HG03280 (cell line): ENCODE measurements at regions not wholly inside any gene's neighbourhood (a gene's known extent, or its start where the extent isn't known, plus 50 kb on each side); places are given as distances from the start of the nearest gene placed in this dataset.
A peak's percentile ranks its signal among the peaks of the same experiment; 100 is the strongest.

Experiments used
- ATAC-seq: cut with Tn5 transposase; IDR thresholded peaks from one replicate; pipeline ENCODE4 v1.9.1; 2021; ENCODE audit warnings: mild to moderate bottlenecking, moderate library complexity; ENCODE audit not compliant: unreplicated experiment

- ATAC-seq, result no peak
Measured at GRCh38 chr7:148472406-148472805, 118.2 kb upstream of the C7orf33 start.

DNA sequence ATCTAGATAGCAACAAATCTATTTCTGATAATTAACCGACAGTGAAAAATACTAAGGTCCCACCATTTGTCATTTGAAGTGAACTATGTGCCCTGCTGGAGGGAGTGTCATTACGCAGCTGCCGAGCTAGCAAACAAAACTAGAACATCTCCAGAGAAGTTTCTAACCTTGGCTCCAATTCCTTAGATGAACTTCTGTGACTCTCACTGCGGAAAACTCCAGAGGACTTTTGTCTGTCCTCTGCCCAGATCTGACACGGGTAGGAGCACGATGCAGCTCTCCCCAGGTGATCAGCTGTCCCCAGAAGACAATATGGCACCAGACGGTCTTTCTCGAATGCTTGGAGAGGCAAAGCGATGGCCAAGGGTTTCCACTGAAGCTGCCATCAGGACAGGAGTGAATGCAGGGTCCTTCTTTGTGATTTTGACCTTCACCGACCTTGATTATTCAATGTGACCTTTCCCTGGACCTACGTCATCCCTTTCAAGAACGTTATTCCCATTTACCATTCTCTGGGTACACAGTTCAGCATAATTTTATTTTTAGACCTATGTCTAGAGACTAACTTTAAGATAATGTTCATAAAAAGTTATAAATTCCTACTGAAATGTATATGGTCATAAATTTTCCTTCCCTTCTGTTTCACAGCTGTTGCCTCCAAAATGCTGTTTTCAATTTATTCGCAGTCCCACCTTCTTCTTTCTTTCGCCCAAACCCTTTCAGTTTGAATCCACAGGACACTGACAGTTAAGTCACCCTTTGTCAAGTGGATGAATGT lies 116.7 kb upstream of the C7orf33 start:
- ATAC-seq, result no peak

DNA sequence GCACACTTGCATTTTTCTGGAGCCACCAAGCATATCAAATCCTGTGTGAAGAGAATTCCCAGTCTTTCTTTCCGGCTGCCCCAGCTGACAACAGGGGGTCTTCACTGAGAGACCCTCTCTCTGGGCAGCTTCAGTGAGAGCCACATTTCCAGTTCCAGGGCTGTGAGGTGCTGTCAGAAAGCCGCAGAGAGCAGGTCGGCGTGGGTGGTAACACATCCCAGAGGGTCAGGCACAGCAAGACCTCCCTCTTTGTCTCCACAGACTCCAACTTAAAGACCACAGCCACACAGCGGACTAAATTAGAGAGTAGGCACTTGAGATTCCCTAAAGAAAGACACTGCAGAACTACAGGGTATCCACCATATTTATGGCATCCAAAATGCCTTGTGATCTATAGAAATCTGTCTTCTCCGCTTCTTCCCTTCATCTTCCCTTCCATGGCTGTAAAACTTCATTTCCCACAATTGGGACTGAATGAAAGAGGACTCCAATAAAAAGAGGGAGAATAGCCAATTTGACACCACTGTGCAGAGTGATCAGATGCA lies 116.0 kb upstream of the C7orf33 start:
- ATAC-seq, result no peak

GRCh38 chr7:148478551-148478950 lies 112.0 kb upstream of the C7orf33 start:
- ATAC-seq, result no peak

DNA sequence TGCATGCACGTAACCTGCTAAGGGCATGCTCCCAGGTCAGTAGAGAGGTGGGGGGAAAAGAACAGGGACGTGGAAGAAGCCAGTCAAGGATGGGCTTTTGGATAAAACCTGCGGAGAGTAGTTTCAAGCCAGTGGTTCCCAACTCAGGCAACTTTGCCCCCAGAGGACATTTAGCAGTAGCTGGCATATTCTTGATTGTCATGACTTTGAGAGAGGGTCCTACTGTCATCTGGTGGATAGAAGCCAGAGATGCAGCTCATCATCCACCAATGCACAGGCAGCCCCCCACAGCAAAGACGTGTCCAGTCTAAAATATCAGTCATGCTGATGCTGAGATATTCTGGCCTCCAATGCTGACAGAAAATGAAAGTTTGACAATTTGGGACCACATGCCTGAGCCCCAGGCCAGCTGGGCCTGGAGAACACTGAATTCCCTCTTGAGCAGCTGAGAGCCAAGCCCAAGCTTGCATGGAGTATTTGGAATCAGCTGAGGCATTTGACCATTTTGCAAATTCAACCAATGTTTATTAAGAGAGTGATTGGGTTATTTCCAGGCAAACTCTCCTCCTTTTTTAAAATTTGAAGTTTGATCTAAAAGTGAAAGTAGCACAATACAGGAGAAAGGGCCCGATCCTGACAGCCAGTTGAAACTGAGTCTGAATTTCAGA lies 110.0 kb upstream of the C7orf33 start:
- no peak for ATAC-seq

- ATAC-seq, result no peak
Measured at GRCh38 chr7:148481147-148481526, 109.4 kb upstream of the C7orf33 start.

DNA sequence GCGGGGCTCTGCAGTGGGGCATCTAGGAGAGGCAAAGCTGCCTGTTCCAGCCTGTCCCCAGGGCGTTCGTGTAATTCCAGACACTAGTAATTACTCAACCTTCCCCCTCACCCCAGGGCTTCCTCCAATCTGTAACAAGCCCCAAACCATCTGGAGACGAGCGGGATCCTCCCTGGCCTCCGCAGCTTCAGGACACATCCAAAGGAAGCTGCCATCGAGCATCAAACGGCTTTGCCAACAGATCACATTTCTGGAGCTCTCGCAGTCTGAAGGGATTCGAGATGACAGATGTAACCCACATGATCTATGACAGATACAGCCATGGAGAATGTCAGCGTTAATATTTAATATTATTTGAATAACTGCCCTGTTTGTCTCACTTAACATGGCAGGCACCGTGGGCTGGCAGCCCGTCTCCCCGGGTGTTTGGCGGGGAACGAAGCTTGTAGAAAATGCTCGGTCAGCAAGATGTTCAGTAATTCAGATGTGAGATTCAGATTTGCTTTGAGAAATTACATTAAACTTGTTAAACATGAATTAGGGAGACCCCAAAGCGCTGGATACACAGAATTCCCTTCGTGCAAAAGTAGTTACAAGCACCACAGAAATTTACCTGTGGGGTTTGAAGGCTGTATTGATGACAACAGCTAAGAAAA lies 108.5 kb upstream of the C7orf33 start:
- ATAC-seq, result no peak

GRCh38 chr7:148483515-148484308 lies 106.9 kb upstream of the C7orf33 start:
- ATAC-seq, result no peak

GRCh38 chr7:148484486-148484885 lies 106.1 kb upstream of the C7orf33 start:
- no peak for ATAC-seq

GRCh38 chr7:148485618-148486017 lies 104.9 kb upstream of the C7orf33 start:
- ATAC-seq, result no peak

DNA sequence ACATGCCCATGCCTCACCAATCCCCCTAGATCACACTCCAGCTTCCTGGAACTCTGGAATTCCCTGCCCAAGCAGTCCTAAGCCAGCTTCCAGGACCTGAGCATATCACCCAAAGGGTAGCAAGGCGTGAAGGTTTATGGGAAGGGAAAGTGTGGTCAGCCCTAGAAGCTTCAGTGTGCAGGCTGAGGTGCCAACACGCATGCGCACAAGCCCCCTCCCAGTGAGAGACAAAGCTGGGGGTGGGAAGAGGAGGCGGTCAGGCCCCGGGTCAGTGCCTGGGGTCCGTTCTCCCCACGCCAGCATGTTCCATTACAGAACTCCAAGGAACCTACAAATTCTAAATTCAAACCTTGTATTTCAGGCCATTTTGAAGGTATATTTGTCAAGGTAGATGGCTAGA lies 103.6 kb upstream of the C7orf33 start:
- no peak for ATAC-seq

- no peak for ATAC-seq
Measured at GRCh38 chr7:148487912-148488311, 102.7 kb upstream of the C7orf33 start.

- ATAC-seq, result no peak
Measured at GRCh38 chr7:148489678-148490077, 100.9 kb upstream of the C7orf33 start.

DNA sequence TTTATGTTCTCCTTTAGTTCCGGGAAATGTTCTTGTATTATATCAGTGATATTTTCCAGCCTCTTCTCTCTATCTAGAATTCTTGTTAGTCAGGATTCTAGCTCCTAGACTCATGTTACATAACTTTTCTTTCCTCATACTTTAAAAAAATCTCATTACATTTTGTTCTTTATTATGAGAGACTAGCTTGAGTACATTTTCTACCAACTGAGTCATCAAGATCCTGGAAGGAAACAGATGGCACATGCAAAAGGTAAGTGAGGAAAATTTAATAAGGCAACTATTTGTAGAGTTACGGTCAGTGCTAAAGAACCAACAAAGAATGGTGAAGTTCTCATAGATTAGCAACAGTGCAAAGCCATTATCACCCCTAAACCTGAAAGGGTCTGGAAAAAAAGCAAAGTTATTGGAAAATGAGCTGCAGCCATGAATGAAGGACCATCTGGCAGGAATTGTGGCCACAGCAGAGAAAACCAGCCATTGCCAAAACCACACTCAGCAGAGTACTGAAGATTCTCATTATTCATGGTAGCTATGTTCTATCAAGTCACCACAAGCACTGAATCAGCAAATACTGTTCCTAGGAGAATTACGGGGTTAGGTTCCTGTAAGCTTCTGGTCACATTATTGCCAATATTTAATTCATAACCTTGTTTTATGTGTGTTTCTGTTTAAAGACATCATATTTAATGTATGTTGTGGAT lies 98.3 kb upstream of the C7orf33 start:
- no peak for ATAC-seq

DNA sequence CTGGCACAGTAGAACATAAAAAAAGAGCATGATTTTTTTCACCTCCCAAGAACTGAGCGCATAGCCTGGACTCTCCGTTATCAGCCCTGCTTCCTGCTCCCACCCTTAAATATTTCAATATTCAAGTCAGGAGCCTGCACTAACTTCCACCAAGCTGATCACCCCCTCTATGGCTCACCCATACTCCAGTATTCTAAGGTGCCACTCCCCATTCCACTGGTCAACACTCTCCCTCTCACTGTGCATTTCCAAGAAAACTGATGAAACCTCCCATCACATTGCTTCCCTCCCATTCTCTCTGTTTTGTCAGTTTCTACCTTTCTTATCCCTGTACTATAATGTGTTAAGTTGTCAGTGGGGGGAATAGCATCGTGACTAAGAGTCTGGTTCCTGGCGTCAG lies 95.0 kb upstream of the C7orf33 start:
- no peak for ATAC-seq

DNA sequence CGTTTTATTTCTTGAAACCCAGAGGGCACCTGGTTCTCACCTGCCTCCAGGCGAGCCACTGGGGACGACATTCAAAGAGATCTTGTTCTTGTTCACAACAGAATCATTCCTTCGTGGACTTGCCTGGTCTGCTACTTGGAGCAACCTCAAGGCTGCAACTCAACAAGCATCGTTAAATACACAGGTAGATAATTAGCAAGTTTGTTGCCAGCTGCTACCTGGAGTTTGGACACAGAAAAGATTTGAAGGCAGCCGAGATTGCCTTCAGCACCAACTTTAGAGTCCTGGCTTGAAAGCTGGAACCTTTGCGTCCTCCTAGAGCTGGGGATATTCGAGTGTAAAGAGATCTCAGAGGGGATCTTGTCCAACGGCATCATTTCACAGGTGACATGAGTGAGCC lies 89.6 kb upstream of the C7orf33 start:
- no peak for ATAC-seq

- no peak for ATAC-seq
Measured at GRCh38 chr7:148503900-148504487, 86.6 kb upstream of the C7orf33 start.

DNA sequence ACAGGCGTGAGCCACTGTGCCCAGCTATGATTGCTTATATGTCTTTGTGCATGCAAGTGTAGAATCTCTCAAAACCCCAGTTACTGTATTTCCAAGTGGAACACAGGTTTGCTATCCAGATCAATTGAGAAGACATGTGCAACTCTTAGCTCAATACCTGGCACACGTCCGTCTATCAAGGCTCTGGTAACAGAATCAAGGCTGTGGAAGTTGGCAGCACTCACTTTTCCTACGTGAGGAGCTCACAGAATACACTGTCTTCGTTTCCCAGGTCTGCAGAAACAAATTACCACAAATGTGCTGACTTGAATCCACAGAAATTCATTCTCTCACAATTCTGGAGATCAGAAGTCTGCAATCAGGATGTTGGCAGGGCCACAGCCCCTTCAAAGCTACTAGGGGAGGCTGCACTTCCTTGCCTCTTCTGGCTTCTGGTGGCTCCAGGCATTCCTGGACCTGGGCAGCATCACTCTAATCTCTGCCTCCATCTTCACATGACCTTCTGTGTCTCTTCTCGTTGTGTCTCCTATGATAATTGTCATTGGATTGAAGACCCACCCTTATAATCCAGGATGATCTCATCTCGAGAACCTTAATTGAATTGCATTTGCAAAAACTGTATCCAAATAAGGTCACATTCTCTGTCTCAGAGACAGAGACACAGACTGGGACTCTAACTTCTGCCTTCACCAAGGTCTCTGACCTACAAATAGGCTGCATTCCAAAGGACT lies 84.8 kb upstream of the C7orf33 start:
- ATAC-seq, result no peak

GRCh38 chr7:148507064-148507573 lies 83.4 kb upstream of the C7orf33 start:
- ATAC-seq, result peak; percentile 96
